ENCODE measurements at regions not wholly inside any gene's neighbourhood (a gene's known extent, or its start where the extent isn't known, plus 50 kb on each side); places are given as distances from the start of the nearest gene placed in this dataset.

- TF ChIP-seq CTCF (IDR thresholded peaks at IDR 0.05; ENCODE audit: unreplicated experiment) = no peak
- no peak overlapping the region for H3K4me3 Mint-ChIP-seq (ENCODE audit: unreplicated experiment)
- H3K27me3 Mint-ChIP-seq (ENCODE audit: unreplicated experiment) = no peaks in the 10 kb centered on the region
- H3K36me3 Mint-ChIP-seq (ENCODE audit: low read depth, unreplicated experiment) = peaks cover 16% of the 10 kb centered on the region
- H3K9me3 Mint-ChIP-seq (ENCODE audit: unreplicated experiment) = no peaks in the 10 kb centered on the region
- no peaks in the 10 kb centered on the region for H3K4me1 Mint-ChIP-seq (ENCODE audit: unreplicated experiment)
- DNase-seq (ENCODE audit: low spot score) = no peak
- H3K27ac Mint-ChIP-seq (ENCODE audit: unreplicated experiment) = no peak overlapping the region
These were observed 493.8 kb downstream of the UTRN start for GRCh38 chr6:144778773-144779492.

DNA sequence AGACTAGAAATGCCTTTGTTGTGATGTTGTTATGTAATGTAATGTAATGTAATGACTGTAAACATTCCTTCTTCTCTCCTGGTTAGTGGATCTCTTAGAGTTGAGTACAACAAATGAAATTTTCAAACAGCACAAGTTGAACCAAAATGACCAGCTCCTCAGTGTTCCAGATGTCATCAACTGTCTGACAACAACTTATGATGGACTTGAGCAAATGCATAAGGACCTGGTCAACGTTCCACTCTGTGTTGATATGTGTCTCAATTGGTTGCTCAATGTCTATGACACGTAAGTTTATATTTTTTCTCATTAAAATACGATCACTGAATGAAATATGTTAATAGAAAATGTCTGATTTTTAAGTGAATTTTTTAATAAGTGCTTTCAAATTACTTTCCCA, 496.7 kb downstream of the UTRN start:
- Mint-ChIP-seq H3K9me3 (ENCODE audit: unreplicated experiment) (no peaks in the 10 kb centered on the region), H3K4me1 (ENCODE audit: unreplicated experiment) (peaks cover 5% of the 10 kb centered on the region), H3K27ac (ENCODE audit: unreplicated experiment) (no peak overlapping the region), H3K27me3 (ENCODE audit: unreplicated experiment) (no peaks in the 10 kb centered on the region), H3K4me3 (ENCODE audit: unreplicated experiment) (no peak overlapping the region), H3K36me3 (ENCODE audit: low read depth, unreplicated experiment) (peaks cover under 1% of the 10 kb centered on the region)
- DNase-seq (ENCODE audit: low spot score) = no peak
- no peak for TF ChIP-seq CTCF (IDR thresholded peaks at IDR 0.05; ENCODE audit: unreplicated experiment)

DNA sequence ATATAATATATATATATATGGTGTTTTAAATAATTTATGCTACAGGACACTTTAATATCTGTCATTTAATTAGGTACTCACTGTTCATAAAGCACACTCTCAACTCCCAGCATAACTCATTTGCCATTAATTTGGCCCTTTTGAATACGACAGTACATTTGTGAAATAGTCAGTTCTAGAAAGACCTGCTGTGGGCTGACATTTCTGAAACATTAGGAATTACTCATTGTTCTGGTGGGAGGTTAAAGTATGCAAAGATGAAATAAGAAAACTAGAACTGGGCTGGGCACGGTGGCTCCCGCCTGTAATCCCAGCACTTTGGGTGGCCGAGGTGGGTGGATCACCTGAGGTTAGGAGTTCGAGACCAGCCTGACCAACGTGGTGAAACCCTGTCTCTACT, 497.5 kb downstream of the UTRN start:
- no peak overlapping the region for H3K4me3 Mint-ChIP-seq (ENCODE audit: unreplicated experiment)
- no peak for DNase-seq (ENCODE audit: low spot score)
- H3K27ac Mint-ChIP-seq (ENCODE audit: unreplicated experiment) = no peak overlapping the region
- no peaks in the 10 kb centered on the region for H3K9me3 Mint-ChIP-seq (ENCODE audit: unreplicated experiment)
- peaks cover 6% of the 10 kb centered on the region for H3K4me1 Mint-ChIP-seq (ENCODE audit: unreplicated experiment)
- TF ChIP-seq CTCF (IDR thresholded peaks at IDR 0.05; ENCODE audit: unreplicated experiment) = no peak
- no peaks in the 10 kb centered on the region for H3K27me3 Mint-ChIP-seq (ENCODE audit: unreplicated experiment)
- no peaks in the 10 kb centered on the region for H3K36me3 Mint-ChIP-seq (ENCODE audit: low read depth, unreplicated experiment)

DNA sequence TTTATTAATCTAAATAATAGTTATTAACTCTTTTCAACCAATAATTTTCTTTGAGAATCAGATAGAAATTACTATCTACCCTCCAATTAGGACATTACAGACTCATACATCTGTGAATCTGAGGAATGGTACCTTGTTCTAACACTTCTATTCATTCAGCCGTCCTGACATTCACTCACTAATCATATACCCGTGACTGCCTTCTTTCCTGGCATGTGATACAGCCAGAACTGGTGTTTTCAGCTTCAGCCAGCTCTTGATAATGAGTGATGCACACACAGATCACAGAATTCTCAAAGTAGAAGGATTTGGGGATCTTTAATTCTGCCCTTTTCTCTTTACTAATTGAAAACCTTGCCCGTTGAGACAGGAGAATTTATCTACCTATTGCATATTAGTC, 499.9 kb downstream of the UTRN start:
- H3K27ac Mint-ChIP-seq (ENCODE audit: unreplicated experiment) = no peak overlapping the region
- no peaks in the 10 kb centered on the region for H3K9me3 Mint-ChIP-seq (ENCODE audit: unreplicated experiment)
- no peak for TF ChIP-seq CTCF (IDR thresholded peaks at IDR 0.05; ENCODE audit: unreplicated experiment)
- H3K4me1 Mint-ChIP-seq (ENCODE audit: unreplicated experiment) = peaks cover 6% of the 10 kb centered on the region
- no peak for DNase-seq (ENCODE audit: low spot score)
- H3K4me3 Mint-ChIP-seq (ENCODE audit: unreplicated experiment) = no peak overlapping the region
- H3K36me3 Mint-ChIP-seq (ENCODE audit: low read depth, unreplicated experiment) = no peaks in the 10 kb centered on the region
- H3K27me3 Mint-ChIP-seq (ENCODE audit: unreplicated experiment) = no peaks in the 10 kb centered on the region

DNA sequence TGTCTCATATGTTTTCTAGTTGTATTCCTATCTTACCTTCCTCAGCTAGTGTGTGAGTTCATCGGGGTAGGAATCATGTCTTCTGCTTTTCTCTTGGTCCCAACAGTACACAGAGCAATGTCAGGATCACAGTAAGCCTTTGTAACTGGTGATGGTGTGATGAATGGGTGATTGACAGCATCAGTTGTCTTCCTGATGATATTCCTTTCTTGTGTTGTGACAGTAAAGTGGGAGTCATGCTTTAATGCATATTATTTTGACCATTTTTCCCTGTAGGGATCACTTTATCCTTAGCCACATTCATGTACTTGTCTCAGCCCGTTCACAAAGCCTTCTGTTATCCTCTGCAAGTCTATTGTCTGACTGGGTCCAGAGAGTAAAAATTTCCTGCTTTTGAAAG, 501.7 kb downstream of the UTRN start:
- H3K9me3 Mint-ChIP-seq (ENCODE audit: unreplicated experiment) = no peaks in the 10 kb centered on the region
- no peak for DNase-seq (ENCODE audit: low spot score)
- H3K27me3 Mint-ChIP-seq (ENCODE audit: unreplicated experiment) = no peaks in the 10 kb centered on the region
- no peaks in the 10 kb centered on the region for H3K36me3 Mint-ChIP-seq (ENCODE audit: low read depth, unreplicated experiment)
- H3K4me1 Mint-ChIP-seq (ENCODE audit: unreplicated experiment) = peaks cover 6% of the 10 kb centered on the region
- H3K4me3 Mint-ChIP-seq (ENCODE audit: unreplicated experiment) = no peak overlapping the region
- TF ChIP-seq CTCF (IDR thresholded peaks at IDR 0.05; ENCODE audit: unreplicated experiment) = no peak
- peak overlapping the region; percentile 11 for H3K27ac Mint-ChIP-seq (ENCODE audit: unreplicated experiment)

All from endothelial cell (in vitro differentiated cells).